Suprapubic skin (tissue), 4 donors: ENCODE measurements at regions not wholly inside any gene's neighbourhood (a gene's known extent, or its start where the extent isn't known, plus 50 kb on each side); places are given as distances from the start of the nearest gene placed in this dataset.

ENCODE experiments used
- DNase-seq, 2 donors: peaks; one replicate each; pipeline ENCODE4 v3.0.0-alpha.2; 2019; ENCODE audit warnings: low spot score in 2 of 2
- H3K27ac ChIP-seq: fragments of 200-600 bp; sonication (generic); one replicate; pipeline ENCODE4 v1.5.1; 2019
- H3K27me3 ChIP-seq: fragments of 200-600 bp; sonication (generic); one replicate; pipeline ENCODE4 v1.5.1; 2019
- H3K36me3 ChIP-seq: fragments of 200-600 bp; sonication (generic); one replicate; pipeline ENCODE4 v1.5.1; 2019
- H3K4me1 ChIP-seq: fragments of 200-600 bp; sonication (generic); one replicate; pipeline ENCODE4 v1.5.1; 2019
- H3K4me3 ChIP-seq: fragments of 200-600 bp; sonication (generic); one replicate; pipeline ENCODE4 v1.5.1; 2019; ENCODE audit warnings: mild to moderate bottlenecking
- H3K9me3 ChIP-seq: fragments of 200-600 bp; sonication (generic); one replicate; pipeline ENCODE4 v1.5.1; 2019
- CTCF ChIP-seq, 2 donors: fragments of 200-600 bp in 1 of 2; fragments of 450-650 bp in 1 of 2; sonication (generic) in 1 of 2; IDR thresholded peaks; one replicate each; pipeline ENCODE4 v1.5.1; 2016 to 2019; ENCODE audit warnings: antibody characterized with exemption in 2 of 2, mild to moderate bottlenecking in 1 of 2, moderate library complexity in 1 of 2
- EP300 ChIP-seq: sonication (generic); formaldehyde crosslinking; IDR thresholded peaks from one replicate; pipeline ENCODE4 v1.6.1; 2017; ENCODE audit warnings: antibody characterized with exemption
- POLR2A ChIP-seq, 2 donors: fragments of 450-650 bp; IDR thresholded peaks; one replicate each; pipeline ENCODE4 v1.6.1; 2017; ENCODE audit warnings: antibody characterized with exemption in 2 of 2, mild to moderate bottlenecking in 2 of 2, moderate library complexity in 2 of 2
- POLR2AphosphoS5 ChIP-seq, 3 donors: sonication (generic); formaldehyde crosslinking; IDR thresholded peaks; one replicate each; pipeline ENCODE4 v1.6.1; 2017; ENCODE audit warnings: antibody characterized with exemption in 3 of 3
- WGBS: methylation state at CpG from one replicate; pipeline ENCODE4 v1.1.5; 2018; 5-methylcytosine and 5-hydroxymethylcytosine counted together

DNA sequence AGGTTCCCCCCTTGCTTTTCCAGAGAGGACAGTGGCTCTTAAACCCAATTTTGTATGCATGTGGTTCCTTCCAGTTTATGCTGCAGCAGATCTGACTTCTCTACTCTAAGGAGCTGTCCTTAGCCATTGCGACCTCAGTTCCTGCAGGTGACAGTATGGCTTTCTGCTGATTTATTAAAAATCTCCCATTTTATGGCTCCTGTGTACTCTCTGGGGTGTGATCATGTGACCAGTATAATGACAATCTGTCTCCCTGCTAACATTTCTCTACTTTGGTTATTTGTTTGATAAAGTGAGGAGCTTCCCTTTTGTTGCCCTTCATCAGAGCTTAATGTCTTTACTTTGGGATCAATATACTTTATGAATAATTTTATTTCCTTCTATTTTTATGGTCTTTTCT lies 148.7 kb upstream of the VRK2 start:
- Histone ChIP-seq H3K36me3 (no peaks in the 10 kb centered on the region), H3K4me3 (no peak overlapping the region), H3K27me3 (no peaks in the 10 kb centered on the region), H3K4me1 (no peaks in the 10 kb centered on the region), H3K27ac (no peak overlapping the region), H3K9me3 (no peaks in the 10 kb centered on the region)
- no peak for TF ChIP-seq POLR2A (IDR thresholded peaks at IDR 0.05)
- TF ChIP-seq EP300: no peak
- TF ChIP-seq CTCF (IDR thresholded peaks at IDR 0.05): no peak
- TF ChIP-seq POLR2AphosphoS5 (IDR thresholded peaks at IDR 0.05): no peak
- no peak for DNase-seq
- 94% methylated on average over 1 of the region's 1 CpG for WGBS

- WGBS: 38% methylated on average over 1 of the region's 1 CpG
- DNase-seq: no peak
- no peak overlapping the region for H3K27ac ChIP-seq
- no peaks in the 10 kb centered on the region for H3K9me3 ChIP-seq
- no peak overlapping the region for H3K4me3 ChIP-seq
- no peaks in the 10 kb centered on the region for H3K36me3 ChIP-seq
- no peaks in the 10 kb centered on the region for H3K4me1 ChIP-seq
- H3K27me3 ChIP-seq: no peaks in the 10 kb centered on the region
- TF ChIP-seq POLR2AphosphoS5 (IDR thresholded peaks at IDR 0.05): no peak
- TF ChIP-seq EP300: no peak
- no peak for TF ChIP-seq CTCF (IDR thresholded peaks at IDR 0.05)
- TF ChIP-seq POLR2A (IDR thresholded peaks at IDR 0.05): no peak
Observed at GRCh38 chr2:57899898-57900297, 146.7 kb upstream of the VRK2 start.

DNA sequence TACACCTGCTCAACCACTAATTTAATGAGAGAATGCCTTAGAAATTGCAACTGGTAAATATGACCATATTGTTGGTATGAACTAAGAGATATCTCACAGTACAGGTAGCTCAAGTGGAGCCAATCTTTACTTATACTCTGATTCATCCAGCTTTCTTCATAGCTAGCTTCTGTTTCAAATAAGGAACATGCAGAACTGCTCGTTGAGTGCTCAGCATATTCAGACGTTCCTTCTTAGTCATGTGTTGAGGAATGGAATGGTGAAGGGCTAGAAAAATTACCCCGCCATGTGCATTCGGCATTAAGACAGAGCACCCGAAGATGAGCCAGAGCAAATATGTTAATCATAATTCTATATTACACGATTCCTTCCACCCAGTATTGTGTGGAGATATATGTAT lies 144.0 kb upstream of the VRK2 start:
- no peaks in the 10 kb centered on the region for H3K36me3 ChIP-seq
- no peaks in the 10 kb centered on the region for H3K9me3 ChIP-seq
- H3K4me1 ChIP-seq: no peaks in the 10 kb centered on the region
- 75% methylated on average over 6 of the region's 6 CpGs for WGBS
- no peak for DNase-seq
- no peak overlapping the region for H3K27ac ChIP-seq
- no peak for TF ChIP-seq CTCF (IDR thresholded peaks at IDR 0.05)
- H3K4me3 ChIP-seq: no peak overlapping the region
- H3K27me3 ChIP-seq: no peaks in the 10 kb centered on the region

- no peak overlapping the region for H3K4me3 ChIP-seq
- no peak for TF ChIP-seq POLR2AphosphoS5 (IDR thresholded peaks at IDR 0.05)
- TF ChIP-seq CTCF (IDR thresholded peaks at IDR 0.05): peak; percentile 18 to 52
- TF ChIP-seq POLR2A (IDR thresholded peaks at IDR 0.05): no peak
- no peak for TF ChIP-seq EP300
- WGBS: 29% methylated on average over 5 of the region's 5 CpGs
- H3K4me1 ChIP-seq: no peaks in the 10 kb centered on the region
- no peak for DNase-seq
- no peaks in the 10 kb centered on the region for H3K27me3 ChIP-seq
- H3K27ac ChIP-seq: no peak overlapping the region
- H3K36me3 ChIP-seq: no peaks in the 10 kb centered on the region
- no peaks in the 10 kb centered on the region for H3K9me3 ChIP-seq
Observed at GRCh38 chr2:57906152-57906732, 140.4 kb upstream of the VRK2 start.

GRCh38 chr2:57907411-57907810 lies 139.2 kb upstream of the VRK2 start:
- WGBS: 70% methylated on average over 1 of the region's 1 CpG
- no peak for DNase-seq
- H3K27me3 ChIP-seq: no peaks in the 10 kb centered on the region

More at GRCh38 chr2:57907411-57907810, 139.2 kb upstream of the VRK2 start:
- Histone ChIP-seq H3K27ac (no peak overlapping the region), H3K9me3 (no peaks in the 10 kb centered on the region), H3K4me1 (no peaks in the 10 kb centered on the region), H3K36me3 (no peaks in the 10 kb centered on the region), H3K4me3 (no peak overlapping the region)
- TF ChIP-seq CTCF (IDR thresholded peaks at IDR 0.05) (no peak), EP300 (no peak), POLR2AphosphoS5 (IDR thresholded peaks at IDR 0.05) (no peak), POLR2A (IDR thresholded peaks at IDR 0.05) (no peak)
